ENCODE measurements at regions not wholly inside any gene's neighbourhood (a gene's known extent, or its start where the extent isn't known, plus 50 kb on each side); places are given as distances from the start of the nearest gene placed in this dataset.

GRCh38 chr15:85997618-85998017 lies 82.1 kb upstream of the AGBL1 start:
- TF ChIP-seq CTCF (IDR thresholded peaks at IDR 0.05; ENCODE audit: low read length, missing control alignments) = no peak
- no peak overlapping the region for H3K4me3 ChIP-seq (replicated peaks; ENCODE audit: low read depth, low read length)
- no peak for DNase-seq (ENCODE audit: low read depth)

GRCh38 chr15:85999658-86000057 lies 80.0 kb upstream of the AGBL1 start:
- H3K4me3 ChIP-seq (replicated peaks; ENCODE audit: low read depth, low read length) = no peak overlapping the region
- DNase-seq (ENCODE audit: low read depth) = no peak
- TF ChIP-seq CTCF (IDR thresholded peaks at IDR 0.05; ENCODE audit: low read length, missing control alignments) = no peak

GRCh38 chr15:86001200-86001599 lies 78.5 kb upstream of the AGBL1 start:
- no peak for DNase-seq (ENCODE audit: low read depth)
- no peak overlapping the region for H3K4me3 ChIP-seq (replicated peaks; ENCODE audit: low read depth, low read length)
- no peak for TF ChIP-seq CTCF (IDR thresholded peaks at IDR 0.05; ENCODE audit: low read length, missing control alignments)

GRCh38 chr15:86002444-86002843 lies 77.2 kb upstream of the AGBL1 start:
- no peak for TF ChIP-seq CTCF (IDR thresholded peaks at IDR 0.05; ENCODE audit: low read length, missing control alignments)
- no peak for DNase-seq (ENCODE audit: low read depth)
- H3K4me3 ChIP-seq (replicated peaks; ENCODE audit: low read depth, low read length) = no peak overlapping the region

GRCh38 chr15:86004061-86004460 lies 75.6 kb upstream of the AGBL1 start:
- DNase-seq (ENCODE audit: low read depth) = no peak
- H3K4me3 ChIP-seq (replicated peaks; ENCODE audit: low read depth, low read length) = no peak overlapping the region
- TF ChIP-seq CTCF (IDR thresholded peaks at IDR 0.05; ENCODE audit: low read length, missing control alignments) = no peak

GRCh38 chr15:86006546-86006945 lies 73.1 kb upstream of the AGBL1 start:
- DNase-seq (ENCODE audit: low read depth) = no peak
- no peak for TF ChIP-seq CTCF (IDR thresholded peaks at IDR 0.05; ENCODE audit: low read length, missing control alignments)
- H3K4me3 ChIP-seq (replicated peaks; ENCODE audit: low read depth, low read length) = no peak overlapping the region

GRCh38 chr15:86009727-86010126 lies 69.9 kb upstream of the AGBL1 start:
- no peak overlapping the region for H3K4me3 ChIP-seq (replicated peaks; ENCODE audit: low read depth, low read length)
- TF ChIP-seq CTCF (IDR thresholded peaks at IDR 0.05; ENCODE audit: low read length, missing control alignments) = no peak
- no peak for DNase-seq (ENCODE audit: low read depth)

Data from fibroblast of pulmonary artery (primary cell).